Pancreas (tissue), 10 donors: ENCODE measurements at regions not wholly inside any gene's neighbourhood (a gene's known extent, or its start where the extent isn't known, plus 50 kb on each side); places are given as distances from the start of the nearest gene placed in this dataset.

Experiments
- ATAC-seq, 4 donors: fragments of 200-7000 bp; cut with Tn5 transposase; one replicate each; pipeline versions ENCODE4 v1.8.0 to v1.9.1; 2020; ENCODE audit warnings: mild to moderate bottlenecking in 4 of 4, moderate library complexity in 4 of 4
- DNase-seq, 6 donors: peaks; one replicate each; pipeline ENCODE4 v3.0.0-alpha.2; 2020
- FAIRE-seq: peaks from 2 replicates; lab custom pipeline; 2012; peaks lifted over from hg19 to GRCh38; lab: Jason Lieb, UNC
- H3K27ac ChIP-seq, 4 donors: fragments of 200-600 bp; sonication (generic); 1 replicate in 3 of 4; 2 replicates in 1 of 4; pipeline versions ENCODE4 v1.5.0 to v1.8.0; 2020
- H3K27me3 ChIP-seq, 4 donors: fragments of 200-600 bp; one replicate each; pipeline ENCODE4 v1.8.0; 2021
- H3K36me3 ChIP-seq, 3 donors: fragments of 200-600 bp; sonication (generic) in 1 of 3; one replicate each; pipeline versions ENCODE4 v1.5.0 to v1.8.0; 2020 to 2021
- H3K4me1 ChIP-seq, 3 donors: fragments of 200-600 bp; one replicate each; pipeline ENCODE4 v1.8.0; 2021
- H3K4me3 ChIP-seq, 4 donors: fragments of 200-600 bp; sonication (generic) in 2 of 4; one replicate each; pipeline versions ENCODE4 v1.5.0 to v1.8.0; 2020 to 2021
- H3K9me3 ChIP-seq, 4 donors: fragments of 200-600 bp; one replicate each; pipeline ENCODE4 v1.8.0; 2021
- WGBS, 2 donors: extraction: QIAGEN DNeasy Blood & Tissue Kit; methylation state at CpG; one replicate each; pipeline ENCODE4 v1.1.7; 2013; 5-methylcytosine and 5-hydroxymethylcytosine counted together
- intact Hi-C, 3 donors: fragments of 100-400 bp; cut with DNase I; formaldehyde crosslinking; loops; one replicate each; pipeline versions ENCODE4 v1.11.1 to v1.14.2; 2022
- TF ChIP-seq, protein P1 (sequence below), 4 donors: fragments of 200-600 bp; sonication (generic) in 3 of 4; IDR thresholded peaks; one replicate each; pipeline versions ENCODE4 v1.5.0 to v1.8.0; 2021; ENCODE audit warnings: antibody characterized with exemption in 4 of 4
- donor health status: healthy with polysubstance abuse.
- donor health status: DM: no; HTN: no; CAD: no; lungs with moderate emphysema.
- donor health status: DM: no; HTN: no; CAD: no.
- donor health status: control.
- donor health status: control.
- donor health status: Bipolar disorder and iron deficiency.
- donor health status: DM: yes; HTN: yes; CAD: no.
- donor health status: DM: no; HTN: no; CAD: no.
- donor health status: DM: no; HTN: no; CAD: no.
- donor health status: DM: yes; HTN: yes; CAD: no.

GRCh38 chr16:79466111-79466510, 134.4 kb downstream of the MAF start:
- 41 to 49% methylated on average over 2 of the region's 2 CpGs for WGBS, 2 donors
- TF ChIP-seq, protein P1, sequence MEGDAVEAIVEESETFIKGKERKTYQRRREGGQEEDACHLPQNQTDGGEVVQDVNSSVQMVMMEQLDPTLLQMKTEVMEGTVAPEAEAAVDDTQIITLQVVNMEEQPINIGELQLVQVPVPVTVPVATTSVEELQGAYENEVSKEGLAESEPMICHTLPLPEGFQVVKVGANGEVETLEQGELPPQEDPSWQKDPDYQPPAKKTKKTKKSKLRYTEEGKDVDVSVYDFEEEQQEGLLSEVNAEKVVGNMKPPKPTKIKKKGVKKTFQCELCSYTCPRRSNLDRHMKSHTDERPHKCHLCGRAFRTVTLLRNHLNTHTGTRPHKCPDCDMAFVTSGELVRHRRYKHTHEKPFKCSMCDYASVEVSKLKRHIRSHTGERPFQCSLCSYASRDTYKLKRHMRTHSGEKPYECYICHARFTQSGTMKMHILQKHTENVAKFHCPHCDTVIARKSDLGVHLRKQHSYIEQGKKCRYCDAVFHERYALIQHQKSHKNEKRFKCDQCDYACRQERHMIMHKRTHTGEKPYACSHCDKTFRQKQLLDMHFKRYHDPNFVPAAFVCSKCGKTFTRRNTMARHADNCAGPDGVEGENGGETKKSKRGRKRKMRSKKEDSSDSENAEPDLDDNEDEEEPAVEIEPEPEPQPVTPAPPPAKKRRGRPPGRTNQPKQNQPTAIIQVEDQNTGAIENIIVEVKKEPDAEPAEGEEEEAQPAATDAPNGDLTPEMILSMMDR (IDR thresholded peaks at IDR 0.05), result no peak
- FAIRE-seq, result no peak
- H3K27me3 ChIP-seq, result no peaks in the 10 kb centered on the region
- H3K36me3 ChIP-seq, result no peaks in the 10 kb centered on the region
- H3K4me3 ChIP-seq, result no peak overlapping the region
- DNase-seq, result no peak
- no peaks in the 10 kb centered on the region for H3K4me1 ChIP-seq
- intact Hi-C loops, result no loop called here
- H3K9me3 ChIP-seq, result no peaks in the 10 kb centered on the region
- ATAC-seq, result no peak
- H3K27ac ChIP-seq, result no peak overlapping the region

GRCh38 chr16:79463841-79464240, 136.7 kb downstream of the MAF start:
- ATAC-seq (peak in 2 of 4 donors; percentile 22 to 28), DNase-seq (no peak), FAIRE-seq (no peak)
- H3K27ac ChIP-seq, result no peak overlapping the region
- TF ChIP-seq, protein P1 (IDR thresholded peaks at IDR 0.05), result no peak
- WGBS, 2 donors, result 70 to 72% methylated on average over 5 of the region's 5 CpGs
- no peaks in the 10 kb centered on the region for H3K4me1 ChIP-seq
- no peaks in the 10 kb centered on the region for H3K36me3 ChIP-seq
- no peak overlapping the region for H3K4me3 ChIP-seq
- intact Hi-C loops, result no loop called here
- H3K9me3 ChIP-seq, result no peaks in the 10 kb centered on the region
- H3K27me3 ChIP-seq, result no peaks in the 10 kb centered on the region

DNA sequence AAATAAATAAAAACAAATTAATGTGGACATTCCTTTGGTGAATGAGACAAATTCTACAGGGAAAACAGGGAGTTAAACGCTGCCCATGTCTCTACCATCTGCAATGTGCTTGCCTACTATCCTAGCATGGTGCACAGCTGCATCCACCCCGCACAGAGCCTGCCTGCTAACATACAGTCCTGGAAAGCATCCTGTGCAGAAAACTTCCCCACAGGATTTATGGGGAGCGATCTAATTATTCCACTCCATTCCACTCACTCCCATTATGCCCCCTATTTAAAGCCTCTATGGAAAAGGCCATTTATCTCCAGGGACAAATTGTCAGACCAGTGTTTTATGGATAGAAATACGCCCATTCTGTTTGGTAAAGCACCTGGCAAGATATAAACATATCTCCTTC, 144.5 kb downstream of the MAF start:
- Histone ChIP-seq H3K27me3 (no peaks in the 10 kb centered on the region), H3K36me3 (no peaks in the 10 kb centered on the region), H3K4me1 (peaks cover 0 to 2% (median 0%) of the 10 kb centered on the region in 3 donors), H3K9me3 (no peaks in the 10 kb centered on the region), H3K27ac (no peak overlapping the region), H3K4me3 (no peak overlapping the region)
- no peak for DNase-seq
- intact Hi-C loops, result no loop called here
- WGBS, 2 donors, result 73 to 74% methylated on average over 4 of the region's 4 CpGs
- no peak for FAIRE-seq
- TF ChIP-seq, protein P1 (IDR thresholded peaks at IDR 0.05), result no peak
- ATAC-seq, result no peak

GRCh38 chr16:79452671-79453070, 147.9 kb downstream of the MAF start:
- Histone ChIP-seq H3K9me3 (no peaks in the 10 kb centered on the region), H3K27ac (no peak overlapping the region), H3K36me3 (no peaks in the 10 kb centered on the region), H3K27me3 (no peaks in the 10 kb centered on the region), H3K4me3 (no peak overlapping the region), H3K4me1 (peaks cover 0 to 2% (median 0%) of the 10 kb centered on the region in 3 donors)
- DNase-seq, result no peak
- no peak for ATAC-seq
- TF ChIP-seq, protein P1 (IDR thresholded peaks at IDR 0.05), result no peak
- WGBS, 2 donors, result 75 to 84% methylated on average over 8 of the region's 8 CpGs
- intact Hi-C loops, result no loop called here
- no peak for FAIRE-seq

DNA sequence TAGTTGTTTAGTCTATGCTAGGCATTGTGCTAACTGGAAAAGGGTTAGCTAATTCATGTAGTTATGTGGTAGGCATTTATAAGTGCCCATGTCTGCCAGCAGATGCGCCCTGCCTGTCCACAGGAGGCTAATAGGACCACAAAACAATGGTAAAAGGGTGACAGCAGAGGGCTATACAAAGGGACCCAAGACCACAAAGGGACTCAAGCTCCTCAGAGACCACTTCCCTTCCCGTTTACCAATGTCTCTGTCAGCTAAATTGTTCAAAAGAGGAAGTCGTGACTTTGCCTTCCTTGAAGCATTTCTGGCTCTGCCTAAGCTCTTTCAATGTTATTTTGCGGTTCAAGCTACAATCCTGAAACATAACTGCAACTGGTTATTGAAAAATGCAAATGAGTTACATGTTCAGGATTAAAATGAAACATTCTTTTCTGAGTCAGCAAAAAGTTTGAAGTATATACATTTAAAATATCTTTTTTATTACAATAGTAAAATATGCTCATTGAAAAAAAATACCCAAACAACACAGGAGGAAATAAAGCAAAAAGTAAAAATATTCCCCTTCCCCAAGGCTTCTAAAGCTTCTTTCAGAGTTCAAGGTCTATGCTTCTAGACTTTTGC, 149.2 kb downstream of the MAF start:
- WGBS, 2 donors, result 58 to 71% methylated on average over 4 of the region's 4 CpGs
- Histone ChIP-seq H3K4me1 (peaks cover 0 to 2% (median 0%) of the 10 kb centered on the region in 3 donors), H3K27me3 (no peaks in the 10 kb centered on the region), H3K27ac (no peak overlapping the region), H3K9me3 (no peaks in the 10 kb centered on the region), H3K4me3 (no peak overlapping the region), H3K36me3 (no peaks in the 10 kb centered on the region)
- TF ChIP-seq, protein P1 (IDR thresholded peaks at IDR 0.05), result no peak
- peak in 2 of 4 donors; percentile 51 to 62 for ATAC-seq
- intact Hi-C loops, result no loop called here
- FAIRE-seq, result no peak
- no peak for DNase-seq
